ENCODE measurements at regions not wholly inside any gene's neighbourhood (a gene's known extent, or its start where the extent isn't known, plus 50 kb on each side); places are given as distances from the start of the nearest gene placed in this dataset.

DNA sequence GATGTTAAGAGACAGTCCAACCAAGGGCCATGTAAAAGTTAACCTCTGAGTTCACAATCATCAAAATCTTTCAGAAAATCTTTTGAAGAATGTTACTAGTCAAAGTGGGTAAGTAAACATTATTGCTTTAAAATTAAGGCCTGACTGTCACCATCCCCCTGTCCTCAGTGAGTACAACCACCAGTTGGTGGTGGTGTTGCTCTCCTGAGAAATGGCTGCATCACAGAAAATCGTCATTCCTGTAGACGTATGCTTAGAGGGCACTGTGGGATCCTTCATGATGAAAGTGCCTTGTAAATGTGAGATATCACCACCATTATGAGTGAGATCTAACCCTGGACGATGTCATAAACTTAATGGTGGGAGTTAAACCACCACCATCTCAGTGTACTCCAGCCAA, 451.2 kb downstream of the RPS29 start:
- POLR2A ChIA-PET (ENCODE audit: unreplicated experiment): no interaction called here
- Histone ChIP-seq H4K20me1 (ENCODE audit: insufficient read depth) (no peaks in the 10 kb centered on the region), H3K4me1 (replicated peaks; ENCODE audit: insufficient read depth) (no peaks in the 10 kb centered on the region), H2AFZ (no peak overlapping the region), H3K79me2 (ENCODE audit: low read depth) (no peaks in the 10 kb centered on the region), H3K4me2 (no peak overlapping the region), H3K9me2 (ENCODE audit: insufficient read depth) (no peaks in the 10 kb centered on the region), H3K27me3 (ENCODE audit: insufficient read depth, low read depth) (no peaks in the 10 kb centered on the region), H3K36me3 (ENCODE audit: low read depth) (no peaks in the 10 kb centered on the region), H3K27ac (no peak overlapping the region), H3K4me3 (no peak overlapping the region), H3K9me3 (ENCODE audit: insufficient read depth, low read depth) (no peaks in the 10 kb centered on the region; the same call in 1 of the 2 replicates), H3F3A (ENCODE audit: insufficient read depth, low read depth) (no peaks in the 10 kb centered on the region)
- no TSS peak for BruUV-seq (replicated peaks)
- DNase-seq: no peak
- intact Hi-C loops (cut with micrococcal nuclease; ENCODE audit: unreplicated experiment): no loop called here
- CTCF ChIA-PET: no interaction called here
- TF ChIP-seq, protein P1, sequence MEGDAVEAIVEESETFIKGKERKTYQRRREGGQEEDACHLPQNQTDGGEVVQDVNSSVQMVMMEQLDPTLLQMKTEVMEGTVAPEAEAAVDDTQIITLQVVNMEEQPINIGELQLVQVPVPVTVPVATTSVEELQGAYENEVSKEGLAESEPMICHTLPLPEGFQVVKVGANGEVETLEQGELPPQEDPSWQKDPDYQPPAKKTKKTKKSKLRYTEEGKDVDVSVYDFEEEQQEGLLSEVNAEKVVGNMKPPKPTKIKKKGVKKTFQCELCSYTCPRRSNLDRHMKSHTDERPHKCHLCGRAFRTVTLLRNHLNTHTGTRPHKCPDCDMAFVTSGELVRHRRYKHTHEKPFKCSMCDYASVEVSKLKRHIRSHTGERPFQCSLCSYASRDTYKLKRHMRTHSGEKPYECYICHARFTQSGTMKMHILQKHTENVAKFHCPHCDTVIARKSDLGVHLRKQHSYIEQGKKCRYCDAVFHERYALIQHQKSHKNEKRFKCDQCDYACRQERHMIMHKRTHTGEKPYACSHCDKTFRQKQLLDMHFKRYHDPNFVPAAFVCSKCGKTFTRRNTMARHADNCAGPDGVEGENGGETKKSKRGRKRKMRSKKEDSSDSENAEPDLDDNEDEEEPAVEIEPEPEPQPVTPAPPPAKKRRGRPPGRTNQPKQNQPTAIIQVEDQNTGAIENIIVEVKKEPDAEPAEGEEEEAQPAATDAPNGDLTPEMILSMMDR (conservative IDR thresholded peaks at IDR 0.05): no peak
- TF ChIP-seq EZH2 (IDR thresholded peaks at IDR 0.05; ENCODE audit: low read depth): no peak

DNA sequence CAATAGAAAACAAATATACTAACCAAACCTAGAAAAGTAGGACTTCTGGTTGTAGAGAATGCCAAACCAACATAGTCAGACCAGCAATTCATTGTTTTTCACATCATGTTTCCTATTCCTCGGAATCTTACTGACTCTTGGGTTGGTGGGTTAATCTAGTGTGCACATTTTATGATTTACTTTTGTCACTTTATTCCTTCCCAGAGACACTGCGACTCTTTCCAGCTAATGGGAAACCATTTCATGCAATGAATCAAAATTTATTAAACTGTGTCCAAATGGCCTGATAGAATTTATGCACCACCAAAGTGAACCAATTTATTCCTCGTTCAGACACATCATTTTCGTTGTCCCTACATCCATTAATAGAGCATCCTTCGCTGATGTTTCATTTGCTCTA, 464.9 kb downstream of the RPS29 start:
- Histone ChIP-seq H3K9me2 (ENCODE audit: insufficient read depth) (no peaks in the 10 kb centered on the region), H3K36me3 (ENCODE audit: low read depth) (no peaks in the 10 kb centered on the region), H3K4me3 (no peak overlapping the region), H3K27me3 (ENCODE audit: insufficient read depth, low read depth) (no peaks in the 10 kb centered on the region), H3K27ac (no peak overlapping the region), H3K4me1 (replicated peaks; ENCODE audit: insufficient read depth) (no peaks in the 10 kb centered on the region), H2AFZ (no peak overlapping the region), H3K4me2 (no peak overlapping the region), H4K20me1 (ENCODE audit: insufficient read depth) (no peaks in the 10 kb centered on the region), H3K79me2 (ENCODE audit: low read depth) (no peaks in the 10 kb centered on the region), H3K9me3 (ENCODE audit: insufficient read depth, low read depth) (no peaks in the 10 kb centered on the region), H3F3A (ENCODE audit: insufficient read depth, low read depth) (no peaks in the 10 kb centered on the region)
- ChIA-PET CTCF (no interaction called here), POLR2A (ENCODE audit: unreplicated experiment) (no interaction called here)
- intact Hi-C loops (cut with micrococcal nuclease; ENCODE audit: unreplicated experiment): no loop called here
- no peak for DNase-seq
- TF ChIP-seq, protein P1 (conservative IDR thresholded peaks at IDR 0.05): no peak
- no peak for TF ChIP-seq EZH2 (IDR thresholded peaks at IDR 0.05; ENCODE audit: low read depth)
- BruUV-seq (replicated peaks): no TSS peak

DNA sequence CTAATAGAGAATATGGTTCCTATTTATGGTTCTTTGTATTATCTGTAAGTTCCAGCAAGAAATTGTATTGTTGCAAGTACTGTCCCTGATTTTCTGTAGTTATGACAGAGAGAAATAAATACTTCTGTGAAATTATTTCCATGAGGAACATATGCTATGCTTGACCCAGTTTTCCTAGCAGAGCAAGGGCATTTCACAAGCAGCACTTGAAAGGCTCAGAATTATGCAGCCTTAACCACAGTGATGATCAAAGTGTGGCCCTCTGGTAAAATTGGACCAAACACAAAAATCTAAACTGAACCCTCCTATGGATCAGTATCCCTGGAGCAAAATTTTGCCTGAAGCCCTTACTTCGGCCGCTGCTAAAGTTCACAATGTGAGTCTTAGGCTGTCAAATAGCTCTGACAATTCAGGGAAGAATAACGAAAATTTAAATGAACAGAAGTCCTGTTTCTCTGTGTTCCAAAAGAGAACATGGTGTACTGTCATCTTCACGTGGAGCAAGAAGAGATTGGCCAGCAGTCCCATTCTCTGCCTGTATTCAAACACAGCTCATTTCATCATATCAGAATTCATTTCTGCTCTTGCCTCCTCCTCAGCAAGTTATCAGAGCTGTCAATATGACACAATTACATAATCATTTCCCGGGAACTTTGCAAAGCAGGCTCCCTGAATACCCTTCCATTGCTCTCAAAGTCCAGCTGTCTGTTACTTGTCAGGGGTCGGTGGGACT, 471.9 kb downstream of the RPS29 start:
- Histone ChIP-seq H3K4me2 (no peak overlapping the region), H3K27ac (no peak overlapping the region), H3K4me3 (no peak overlapping the region), H3K9me3 (ENCODE audit: insufficient read depth, low read depth) (no peaks in the 10 kb centered on the region), H4K20me1 (ENCODE audit: insufficient read depth) (no peaks in the 10 kb centered on the region), H3K4me1 (replicated peaks; ENCODE audit: insufficient read depth) (no peaks in the 10 kb centered on the region), H3K27me3 (ENCODE audit: insufficient read depth, low read depth) (no peaks in the 10 kb centered on the region), H2AFZ (no peak overlapping the region), H3K36me3 (ENCODE audit: low read depth) (no peaks in the 10 kb centered on the region), H3K9me2 (ENCODE audit: insufficient read depth) (no peaks in the 10 kb centered on the region), H3F3A (ENCODE audit: insufficient read depth, low read depth) (no peaks in the 10 kb centered on the region), H3K79me2 (ENCODE audit: low read depth) (no peaks in the 10 kb centered on the region)
- intact Hi-C loops (cut with micrococcal nuclease; ENCODE audit: unreplicated experiment): no loop called here
- no TSS peak for BruUV-seq (replicated peaks)
- no peak for DNase-seq
- ChIA-PET POLR2A (ENCODE audit: unreplicated experiment) (no interaction called here), CTCF (no interaction called here)
- TF ChIP-seq, protein P1 (conservative IDR thresholded peaks at IDR 0.05): no peak
- TF ChIP-seq EZH2 (IDR thresholded peaks at IDR 0.05; ENCODE audit: low read depth): no peak

Measured in PC-9 (cell line).